Esophagus muscularis mucosa (tissue), 3 donors: ENCODE measurements at regions not wholly inside any gene's neighbourhood (a gene's known extent, or its start where the extent isn't known, plus 50 kb on each side); places are given as distances from the start of the nearest gene placed in this dataset.

Source experiments
- POLR2A ChIP-seq: fragments of 450-650 bp; IDR thresholded peaks from one replicate; pipeline ENCODE4 v1.6.1; 2017; ENCODE audit warnings: antibody characterized with exemption, moderate library complexity, mild to moderate bottlenecking, low read depth
- POLR2AphosphoS5 ChIP-seq, 2 donors: sonication (generic); formaldehyde crosslinking; IDR thresholded peaks; one replicate each; pipeline ENCODE4 v1.6.1; 2017; ENCODE audit warnings: antibody characterized with exemption in 2 of 2
- TF ChIP-seq, protein P1 (sequence below), 3 experiments: fragments of 200-600 bp in 2 of 3; fragments of 450-650 bp in 1 of 3; sonication (generic) in 2 of 3; IDR thresholded peaks; one replicate each; pipeline ENCODE4 v1.5.1; 2017 to 2019; ENCODE audit warnings: antibody characterized with exemption in 3 of 3, mild to moderate bottlenecking in 2 of 3, moderate library complexity in 1 of 3

GRCh38 chr15:93146196-93146595, 57.2 kb upstream of the RGMA start:
- TF ChIP-seq, protein P1, sequence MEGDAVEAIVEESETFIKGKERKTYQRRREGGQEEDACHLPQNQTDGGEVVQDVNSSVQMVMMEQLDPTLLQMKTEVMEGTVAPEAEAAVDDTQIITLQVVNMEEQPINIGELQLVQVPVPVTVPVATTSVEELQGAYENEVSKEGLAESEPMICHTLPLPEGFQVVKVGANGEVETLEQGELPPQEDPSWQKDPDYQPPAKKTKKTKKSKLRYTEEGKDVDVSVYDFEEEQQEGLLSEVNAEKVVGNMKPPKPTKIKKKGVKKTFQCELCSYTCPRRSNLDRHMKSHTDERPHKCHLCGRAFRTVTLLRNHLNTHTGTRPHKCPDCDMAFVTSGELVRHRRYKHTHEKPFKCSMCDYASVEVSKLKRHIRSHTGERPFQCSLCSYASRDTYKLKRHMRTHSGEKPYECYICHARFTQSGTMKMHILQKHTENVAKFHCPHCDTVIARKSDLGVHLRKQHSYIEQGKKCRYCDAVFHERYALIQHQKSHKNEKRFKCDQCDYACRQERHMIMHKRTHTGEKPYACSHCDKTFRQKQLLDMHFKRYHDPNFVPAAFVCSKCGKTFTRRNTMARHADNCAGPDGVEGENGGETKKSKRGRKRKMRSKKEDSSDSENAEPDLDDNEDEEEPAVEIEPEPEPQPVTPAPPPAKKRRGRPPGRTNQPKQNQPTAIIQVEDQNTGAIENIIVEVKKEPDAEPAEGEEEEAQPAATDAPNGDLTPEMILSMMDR (IDR thresholded peaks at IDR 0.05) = no peak
- TF ChIP-seq POLR2A (no peak), POLR2AphosphoS5 (IDR thresholded peaks at IDR 0.05) (no peak)
